NCI-H2081 (cell line): ENCODE measurements at regions not wholly inside any gene's neighbourhood (a gene's known extent, or its start where the extent isn't known, plus 50 kb on each side); places are given as distances from the start of the nearest gene placed in this dataset.
"Not testable (repeated sequence)": the region's sequence is repeated elsewhere in the genome, so short reads cannot be mapped to it uniquely, and the experiment has no call there.

ENCODE experiments used
- DNase-seq, 2 experiments: peaks; one replicate each; lab custom pipeline; 2025; lab: John Stamatoyannopoulos, UW

DNA sequence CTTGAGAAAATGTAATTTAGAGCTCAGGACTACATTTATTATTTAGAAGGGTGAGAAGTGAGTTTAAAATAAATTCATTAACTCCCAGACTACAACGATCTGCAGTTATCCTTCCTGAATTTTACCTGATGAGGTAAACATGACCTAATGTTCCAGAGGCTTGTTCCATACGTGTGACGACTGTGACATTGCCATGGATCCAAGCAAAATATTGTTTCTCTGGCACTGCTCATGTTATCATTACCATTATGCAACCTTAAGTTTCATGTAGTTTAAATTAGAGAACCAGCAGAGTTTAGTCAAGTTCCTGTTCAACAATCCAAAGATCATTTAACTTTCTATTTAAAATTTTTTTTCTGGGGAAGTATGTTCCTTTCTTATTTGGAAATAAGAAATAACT lies 279.6 kb downstream of the KLF5 start:
- DNase-seq, result no peak

DNA sequence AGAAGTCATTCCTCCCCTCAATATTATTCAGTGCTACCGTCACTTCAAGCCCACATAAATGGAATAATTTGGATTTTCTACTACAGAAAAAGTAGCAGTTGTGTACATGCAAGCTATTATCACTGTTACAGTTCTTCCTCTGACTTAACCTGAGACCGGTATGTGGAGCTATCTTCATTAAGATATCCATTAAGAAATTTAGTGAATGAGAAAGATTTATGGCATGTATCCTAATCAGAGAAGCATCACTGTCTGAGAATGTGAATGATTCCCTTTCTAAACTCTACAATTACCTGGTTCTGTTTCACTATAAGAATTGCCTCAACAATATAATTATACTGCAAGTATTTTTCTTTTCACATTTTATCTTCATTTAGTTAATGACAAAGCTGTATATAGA lies 278.7 kb downstream of the KLF5 start:
- no peak for DNase-seq

DNA sequence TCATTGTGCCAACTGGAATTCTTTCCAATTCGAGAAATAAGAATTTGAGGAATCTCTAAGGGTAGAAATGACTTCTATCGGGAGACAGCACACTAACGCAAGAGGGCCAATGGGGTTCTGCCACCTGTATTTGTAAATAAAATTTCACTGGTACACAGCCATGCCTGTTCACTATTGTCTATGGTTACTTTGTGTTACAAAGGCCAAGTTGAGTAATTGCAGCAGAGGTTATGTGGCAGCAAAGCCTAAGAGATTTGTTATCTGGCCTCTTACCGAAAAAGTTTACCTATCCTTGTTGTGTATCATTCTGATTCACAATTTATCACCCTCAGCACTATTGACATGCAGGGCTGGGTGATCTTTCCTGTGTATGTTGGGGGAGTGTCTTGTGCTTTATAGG lies 278.0 kb downstream of the KLF5 start:
- DNase-seq, result no peak

DNA sequence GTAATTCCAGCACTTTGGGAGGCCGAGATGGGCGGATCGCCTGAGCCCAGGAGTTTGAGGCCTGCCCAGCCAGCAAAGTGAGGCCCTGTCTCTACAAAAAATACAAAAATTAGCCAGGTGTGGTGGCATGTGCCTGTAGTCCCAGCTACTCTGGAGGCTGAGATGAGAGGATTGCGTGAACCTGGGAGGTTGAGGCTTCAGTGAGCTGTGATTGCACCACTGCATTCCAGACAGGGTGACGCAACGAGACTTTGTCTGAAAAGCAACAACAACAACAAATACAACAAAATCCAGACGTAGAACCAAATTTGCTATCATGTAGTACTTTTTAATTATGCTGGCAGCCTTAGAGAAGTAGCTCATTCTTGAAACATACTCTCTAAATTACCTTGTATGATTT lies 277.1 kb downstream of the KLF5 start:
- no peak for DNase-seq

DNA sequence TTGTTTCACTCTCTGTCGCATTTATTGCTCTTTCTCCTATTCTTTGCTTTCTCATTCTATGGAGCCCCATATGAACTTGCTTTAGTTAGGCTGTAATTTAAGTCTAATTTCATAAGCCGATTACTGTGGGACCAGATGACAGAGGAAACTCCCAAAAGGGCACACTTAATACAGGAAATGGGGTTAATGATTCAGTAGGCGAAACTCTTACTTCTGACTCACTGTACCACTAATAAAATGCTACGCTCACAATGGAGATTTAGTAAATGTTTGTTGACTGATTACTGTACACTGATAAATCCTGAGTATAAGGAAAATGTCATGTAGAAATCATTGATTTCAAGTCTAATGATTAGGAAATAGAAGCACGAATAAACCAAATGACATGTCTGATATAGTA lies 276.4 kb downstream of the KLF5 start:
- DNase-seq, result no peak

DNA sequence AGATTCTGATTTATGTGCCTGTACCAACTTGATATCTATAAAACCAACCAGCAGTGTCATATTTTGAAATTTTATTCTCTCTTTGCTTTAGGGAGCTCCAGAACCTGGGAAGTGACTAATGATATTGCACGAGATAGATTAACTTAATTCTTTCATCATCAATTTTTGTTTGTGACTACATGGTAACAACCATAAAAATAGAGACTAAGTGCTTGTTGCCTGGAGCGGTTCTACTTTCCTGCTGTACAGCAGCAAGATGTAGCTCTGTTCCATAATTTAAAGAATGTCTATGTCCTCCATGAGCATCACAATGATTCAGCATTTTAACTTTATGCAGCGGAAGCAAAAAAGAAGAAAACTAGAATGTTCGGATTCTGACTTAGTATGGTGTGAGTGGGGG lies 275.6 kb downstream of the KLF5 start:
- DNase-seq, result no peak

DNA sequence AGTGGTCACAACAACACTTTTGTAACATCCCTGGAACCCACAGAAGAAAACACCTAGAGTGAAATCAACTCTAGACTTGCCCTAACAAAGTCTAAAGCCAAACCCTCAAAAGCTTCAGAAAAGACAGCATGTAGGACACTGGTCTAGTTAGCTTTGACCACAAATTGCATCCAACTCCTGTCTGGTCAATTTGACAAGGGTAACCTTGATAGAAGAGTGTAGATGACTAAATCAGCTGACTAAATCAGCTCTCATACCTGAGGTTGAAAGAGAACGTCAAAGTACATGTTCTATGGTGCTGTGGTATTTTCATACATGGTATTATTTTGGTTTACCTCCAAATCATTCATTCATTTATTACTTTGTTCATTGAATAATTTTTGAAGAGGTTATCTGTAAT lies 272.8 kb downstream of the KLF5 start:
- no peak for DNase-seq

DNA sequence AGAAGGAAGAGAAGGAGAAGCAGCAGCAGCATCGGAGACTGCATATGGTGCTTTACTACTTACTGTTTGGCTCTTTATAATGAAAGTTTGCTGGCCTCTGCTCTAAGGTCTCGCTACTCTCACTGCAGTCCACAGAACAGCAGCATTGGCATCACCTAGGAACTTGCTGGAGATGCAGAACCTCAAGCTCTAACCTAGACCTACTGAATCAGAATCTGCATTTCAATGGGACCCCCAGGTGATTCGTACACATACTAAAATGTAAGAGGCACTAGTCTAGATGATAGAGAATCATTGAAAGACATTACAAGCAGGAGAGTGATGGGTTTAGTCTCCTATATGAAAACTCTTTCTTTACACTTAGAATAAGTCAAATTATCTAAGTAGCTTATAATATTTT lies 270.6 kb downstream of the KLF5 start:
- DNase-seq, result no peak

DNA sequence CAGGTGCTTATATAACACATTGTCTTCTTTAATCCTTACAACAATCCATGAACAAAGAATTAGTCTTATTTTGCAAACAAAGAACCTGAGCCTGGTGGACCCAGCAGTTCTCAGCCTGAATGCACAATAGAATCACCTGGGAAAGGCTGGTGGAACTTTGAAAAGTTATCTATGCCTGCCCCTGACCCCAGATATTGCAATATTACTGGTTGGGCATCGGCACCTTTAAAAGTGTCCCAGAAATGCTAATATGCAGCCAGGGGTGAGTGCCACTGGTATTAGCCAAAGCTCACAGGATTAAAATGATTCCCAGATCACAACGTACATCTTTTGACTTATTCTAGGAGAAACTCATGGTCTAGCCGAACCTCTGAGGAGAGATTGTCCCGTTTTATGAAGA lies 268.8 kb downstream of the KLF5 start:
- DNase-seq, result no peak

DNA sequence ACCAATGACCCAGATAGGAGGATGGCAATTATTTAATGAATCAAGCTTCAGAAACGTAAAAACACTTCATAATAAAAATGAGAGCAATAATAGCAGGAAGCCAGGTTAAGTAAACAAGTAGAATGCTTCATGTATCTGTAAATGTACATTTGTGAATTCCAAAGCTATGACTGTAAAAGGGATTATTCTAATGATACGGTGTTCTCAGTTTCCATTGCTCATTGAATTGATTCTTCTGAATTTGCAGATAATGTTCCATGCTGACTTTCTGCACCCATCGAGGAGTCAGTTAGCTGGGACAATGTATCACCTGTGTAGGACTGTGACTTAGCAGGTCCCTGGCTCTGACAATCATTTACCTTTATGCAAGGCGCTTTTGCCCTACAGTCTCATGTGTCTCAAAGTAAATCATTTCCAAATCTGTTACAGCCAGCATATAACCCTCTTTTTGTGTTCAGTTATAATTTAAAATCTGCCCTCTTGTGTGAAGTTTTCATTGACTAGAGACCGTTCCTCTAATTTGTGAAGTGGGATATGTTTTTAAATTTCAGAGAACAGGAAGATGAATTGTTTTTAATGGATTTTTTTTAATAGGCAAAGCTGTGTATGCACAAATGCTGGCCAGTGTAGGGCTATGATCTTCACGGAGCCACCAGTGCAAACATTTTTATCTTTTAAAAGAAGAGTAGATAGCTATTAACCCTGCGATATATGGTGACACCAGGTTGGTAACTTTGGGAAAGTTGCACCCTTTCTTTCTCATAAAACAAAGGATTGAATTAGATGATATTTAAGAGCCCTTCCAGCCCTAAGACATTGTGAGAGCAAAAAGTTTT lies 267.1 kb downstream of the KLF5 start:
- DNase-seq, result no peak

DNA sequence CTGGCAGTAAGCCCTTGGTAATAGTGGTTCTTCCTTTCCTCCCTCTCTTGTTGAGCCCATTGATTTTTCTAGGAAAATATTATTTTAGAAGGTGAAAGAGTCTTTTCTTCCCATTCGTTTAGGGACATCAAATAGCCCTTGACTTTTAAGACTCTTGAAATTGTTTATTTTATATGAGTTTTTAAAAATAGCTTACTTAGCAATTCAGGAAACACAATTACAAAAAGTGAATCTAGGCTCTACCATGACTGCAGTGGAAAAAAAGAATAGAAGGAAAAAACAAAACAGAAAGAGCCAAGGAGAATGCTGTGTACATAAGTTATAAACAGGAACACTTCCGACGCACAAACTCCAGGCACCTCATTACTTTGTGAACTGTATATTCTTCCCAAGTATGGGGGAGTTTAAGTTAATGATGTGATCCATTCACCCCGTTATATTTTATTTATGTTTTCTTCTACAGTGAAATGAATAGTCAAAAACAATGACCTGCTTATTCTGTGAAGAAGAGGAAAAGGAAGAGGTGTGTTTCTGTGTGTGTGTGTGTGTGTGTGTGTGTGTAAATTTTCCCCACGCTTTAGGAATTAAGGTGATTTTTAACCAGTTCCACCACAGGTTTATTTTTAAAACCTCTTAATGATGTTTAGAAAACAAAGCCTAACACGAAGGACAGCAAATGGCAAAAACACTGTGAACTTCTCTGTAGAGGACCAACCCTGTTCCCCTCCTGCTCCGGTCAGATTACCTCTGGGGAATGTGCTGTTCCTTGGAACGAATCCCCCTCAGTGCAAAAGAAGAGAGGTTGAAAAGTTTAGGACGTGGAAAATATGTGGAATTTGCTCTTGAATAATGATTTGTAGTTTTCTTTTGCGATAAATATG lies 266.3 kb downstream of the KLF5 start:
- no peak for DNase-seq

DNA sequence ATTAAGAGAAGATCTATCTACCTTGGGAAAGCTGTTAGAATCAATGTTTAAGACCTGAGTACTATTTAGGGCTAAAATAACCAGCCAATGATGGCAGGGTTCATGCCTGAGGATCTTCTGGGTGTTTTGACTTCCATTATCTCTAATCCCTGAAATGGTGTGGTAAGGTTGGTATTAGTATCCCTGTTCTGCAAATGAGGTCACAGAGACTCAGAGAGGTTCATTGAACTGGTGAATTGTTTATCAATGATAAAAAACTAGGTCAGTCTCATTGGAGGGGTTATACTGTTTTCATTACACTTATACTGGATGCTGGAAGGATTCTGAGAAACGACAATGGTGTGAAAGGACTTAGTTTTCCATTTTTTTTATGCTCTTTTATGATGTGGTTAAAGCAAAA lies 264.8 kb downstream of the KLF5 start:
- no peak for DNase-seq

DNA sequence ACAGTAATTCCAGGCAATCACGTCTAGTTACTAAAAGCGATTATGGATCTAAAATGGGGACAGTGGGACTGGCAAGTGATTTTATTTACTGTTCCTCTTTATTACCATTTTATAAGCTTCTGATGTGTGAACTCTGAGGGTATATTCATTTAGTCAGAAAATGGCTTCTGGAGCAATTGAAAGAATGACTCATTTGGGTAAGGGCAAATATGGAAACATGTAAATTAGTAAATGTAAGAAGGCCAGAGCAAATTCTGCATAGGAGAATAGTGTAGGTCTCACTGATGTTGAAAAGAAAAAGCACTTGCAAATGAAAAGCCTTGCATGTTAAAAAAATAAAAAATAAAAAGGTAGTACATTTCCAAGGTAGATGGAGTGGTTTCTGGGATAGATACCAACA lies 262.2 kb downstream of the KLF5 start:
- DNase-seq, result no peak

DNA sequence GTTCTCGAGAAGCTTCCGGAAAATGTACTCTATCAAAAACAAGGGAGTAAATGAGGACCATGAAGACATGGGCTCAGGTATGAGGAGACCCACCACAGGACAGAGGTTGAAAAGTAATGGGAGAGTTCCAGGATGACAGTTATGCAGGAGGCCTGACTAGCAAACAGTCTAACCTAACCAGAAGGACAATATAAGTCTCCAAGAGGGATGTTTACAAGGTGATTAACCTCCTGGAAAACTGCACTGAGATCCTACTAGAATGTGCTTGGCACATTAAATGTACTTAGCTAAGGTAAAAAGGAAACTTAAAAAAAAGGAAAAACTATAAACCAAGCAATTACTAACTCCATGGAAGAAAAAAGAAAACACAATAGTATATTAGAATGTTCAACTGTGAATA lies 258.3 kb downstream of the KLF5 start:
- no peak for DNase-seq

DNA sequence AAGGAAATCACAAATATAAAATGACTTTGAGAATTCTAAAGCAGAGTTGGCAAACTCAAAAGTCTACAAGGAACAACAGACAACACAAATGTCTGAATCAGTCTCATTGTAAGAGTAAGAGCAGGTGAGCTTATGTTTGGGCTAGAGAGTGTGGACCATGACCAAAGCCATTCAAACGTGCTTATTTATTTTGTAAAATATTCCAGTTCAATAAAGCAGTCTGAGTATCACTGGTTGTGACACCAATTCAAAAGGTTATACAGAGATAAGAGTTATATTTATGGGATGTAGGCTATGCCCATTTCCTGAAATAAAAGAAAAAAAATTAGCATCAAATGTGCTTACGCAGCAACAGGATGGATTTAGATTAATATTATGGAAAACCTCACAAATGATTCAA lies 251.6 kb downstream of the KLF5 start:
- DNase-seq, result no peak

DNA sequence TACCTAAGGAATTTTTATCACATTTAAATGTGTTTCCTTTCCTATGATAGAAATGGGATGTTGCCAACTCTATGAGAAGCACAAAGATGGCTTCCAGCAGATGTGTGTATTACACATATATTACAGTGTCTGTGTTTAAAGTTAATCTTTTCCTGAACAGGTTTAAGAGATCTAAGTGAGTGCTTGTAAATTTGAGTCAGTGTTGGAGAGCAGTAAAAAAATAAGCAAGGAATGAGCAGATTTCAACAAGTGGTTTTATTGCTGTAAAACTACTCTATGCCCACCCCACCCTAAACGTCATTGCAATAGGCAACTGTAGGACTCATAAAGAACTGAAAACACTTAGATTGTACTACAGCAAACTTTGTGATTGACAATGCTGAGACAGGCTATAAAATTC lies 248.7 kb downstream of the KLF5 start:
- no peak for DNase-seq

DNA sequence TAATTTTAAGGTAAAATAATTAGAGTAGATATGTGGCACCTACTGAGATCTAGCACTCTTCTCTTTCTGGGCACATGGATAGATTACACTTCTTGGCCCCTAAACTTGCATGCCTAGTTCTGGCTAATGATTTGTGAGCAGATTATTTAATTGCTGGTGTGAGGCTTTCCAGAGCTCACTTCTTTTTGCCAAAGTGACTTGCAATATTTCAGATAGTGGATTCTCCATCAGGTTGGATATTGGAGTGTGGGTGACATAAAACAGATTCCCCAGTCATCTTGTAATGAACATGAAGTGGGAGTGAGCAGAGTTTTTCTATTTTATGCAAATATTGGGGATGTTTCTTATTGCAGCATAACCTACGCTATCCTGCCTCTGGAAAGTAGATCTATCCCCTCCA lies 247.9 kb downstream of the KLF5 start:
- no peak for DNase-seq

DNA sequence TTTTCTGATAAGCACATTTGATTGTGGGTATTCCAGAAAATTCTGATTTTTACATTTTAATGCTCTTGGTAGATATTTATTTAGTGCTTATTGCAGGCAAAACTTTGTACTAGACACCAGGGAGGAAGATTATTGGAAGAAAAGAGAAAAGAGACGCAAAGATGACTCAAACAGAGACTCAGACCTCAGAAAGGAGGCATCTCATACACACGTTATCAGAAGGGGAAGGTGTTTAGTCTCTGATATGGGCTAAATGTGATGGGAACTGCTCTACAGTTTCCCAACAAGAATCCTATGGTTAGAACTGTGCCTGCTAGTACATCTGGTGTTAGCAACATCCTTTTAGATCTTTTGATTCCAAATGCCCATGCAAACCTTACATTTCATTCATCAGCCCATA lies 245.6 kb downstream of the KLF5 start:
- no peak for DNase-seq

DNA sequence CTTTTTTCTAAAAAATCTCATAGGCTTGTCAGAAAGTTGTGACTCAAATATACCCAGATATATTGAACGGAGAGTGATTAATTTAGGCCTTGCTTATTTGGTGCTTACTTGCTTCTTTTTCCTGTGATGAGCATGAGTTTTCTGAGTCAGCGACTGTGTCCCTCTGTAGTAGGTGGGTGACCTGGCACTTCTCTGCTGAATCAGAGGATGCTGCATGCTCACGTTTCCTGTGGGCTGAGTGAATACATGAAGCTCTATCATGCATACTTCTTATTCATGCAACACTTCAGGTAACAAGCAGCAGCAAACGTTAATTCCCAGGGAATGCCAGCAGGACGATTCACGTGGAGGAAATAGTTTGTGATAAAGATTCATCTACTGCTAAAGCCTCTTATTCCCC lies 245.0 kb downstream of the KLF5 start:
- no peak for DNase-seq

DNA sequence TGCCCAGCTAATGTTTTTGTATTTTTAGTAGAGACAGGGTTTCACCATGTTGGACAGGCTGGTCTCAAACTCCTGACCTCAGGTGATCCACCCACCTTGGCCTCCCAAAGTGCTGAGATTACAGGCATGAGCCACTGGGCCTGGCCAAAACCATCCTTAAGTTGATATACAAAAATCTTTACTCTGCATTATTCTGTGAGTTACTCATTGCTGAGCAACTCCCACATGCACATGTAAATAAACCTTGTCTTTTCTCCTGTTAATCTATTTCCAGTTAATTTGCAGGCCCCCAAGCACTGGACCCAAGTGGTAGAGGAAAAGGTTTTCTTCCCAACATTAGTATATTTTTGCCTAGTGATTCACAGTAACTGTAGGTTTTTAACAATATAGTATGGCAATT lies 242.8 kb downstream of the KLF5 start:
- DNase-seq, result not testable (repeated sequence)

DNA sequence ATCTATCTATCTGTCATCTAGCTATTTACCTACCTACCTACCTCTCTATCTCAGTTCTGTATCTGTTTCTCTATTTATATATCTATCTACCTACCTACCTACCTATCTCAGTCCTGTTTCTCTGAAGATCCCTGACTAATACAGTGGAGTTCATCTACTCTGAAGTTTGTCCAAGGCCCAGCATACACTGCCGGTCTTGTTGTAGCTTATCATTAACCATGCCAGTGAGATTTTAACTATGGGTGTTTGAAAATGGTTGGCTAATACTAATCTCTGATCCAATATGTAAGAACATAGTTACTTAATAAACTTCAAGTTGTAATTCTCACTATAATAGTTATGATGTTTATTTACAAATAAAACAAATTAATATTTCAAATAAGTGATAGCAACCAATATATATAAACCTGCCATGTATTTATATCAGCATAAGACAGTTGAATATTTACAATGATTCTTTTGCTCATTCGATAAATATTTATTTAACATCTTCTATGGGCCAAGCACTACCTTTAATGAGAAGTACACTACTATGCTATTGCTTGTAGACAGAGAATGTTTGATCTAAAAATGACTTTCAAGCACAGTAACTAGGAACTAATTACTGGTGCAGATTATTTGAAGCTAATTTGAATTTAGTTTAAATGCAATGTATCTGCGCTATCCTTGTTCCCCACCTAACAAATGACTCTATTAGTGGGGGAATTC lies 242.1 kb downstream of the KLF5 start:
- DNase-seq, result no peak

DNA sequence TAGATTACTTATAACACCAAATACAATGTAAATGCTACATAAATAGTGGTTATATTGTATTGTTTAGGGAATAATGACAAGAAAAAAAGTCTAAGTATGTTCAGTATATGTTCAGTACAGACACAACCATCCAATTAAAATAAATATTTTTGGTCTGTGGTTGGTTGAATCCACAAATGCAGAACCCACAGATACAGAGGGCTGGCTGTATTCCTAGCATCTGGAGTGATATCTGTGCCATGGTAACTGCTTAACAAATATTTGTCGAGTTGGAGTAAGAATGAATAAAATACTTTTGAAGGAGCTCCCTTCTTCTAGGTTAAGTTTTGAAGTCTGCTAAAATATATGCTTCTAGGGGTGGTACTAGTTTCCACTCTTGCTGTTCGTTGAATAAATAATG lies 241.0 kb downstream of the KLF5 start:
- no peak for DNase-seq
